ENCODE measurements at regions not wholly inside any gene's neighbourhood (a gene's known extent, or its start where the extent isn't known, plus 50 kb on each side); places are given as distances from the start of the nearest gene placed in this dataset.

DNA sequence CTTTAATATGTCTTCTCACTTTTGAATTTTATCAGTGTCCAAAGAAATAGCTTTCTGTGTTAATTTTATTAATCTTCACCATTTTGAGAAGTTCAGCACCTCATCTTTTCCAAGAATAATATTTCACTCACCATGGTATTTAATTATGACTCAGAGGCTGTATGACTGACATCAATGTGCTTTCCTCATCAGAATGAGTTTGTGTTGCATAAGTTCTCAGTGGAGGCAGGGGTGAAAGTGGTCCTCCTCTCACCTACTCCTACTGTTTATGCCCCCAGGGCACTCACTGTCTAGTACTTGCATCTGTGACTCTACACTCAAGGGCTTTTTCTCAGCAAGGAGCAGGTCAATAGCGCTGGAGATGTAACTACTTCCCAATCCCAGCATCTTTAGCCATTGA, 905.3 kb upstream of the INTU start:
- Mint-ChIP-seq H3K9me3 (no peaks in the 10 kb centered on the region), H3K36me3 (no peaks in the 10 kb centered on the region), H3K4me3 (no peak overlapping the region), H3K27me3 (no peaks in the 10 kb centered on the region), H3K4me1 (no peaks in the 10 kb centered on the region), H3K27ac (no peak overlapping the region)
- DNase-seq: no peak
- ATAC-seq (replicated peaks): no peak

DNA sequence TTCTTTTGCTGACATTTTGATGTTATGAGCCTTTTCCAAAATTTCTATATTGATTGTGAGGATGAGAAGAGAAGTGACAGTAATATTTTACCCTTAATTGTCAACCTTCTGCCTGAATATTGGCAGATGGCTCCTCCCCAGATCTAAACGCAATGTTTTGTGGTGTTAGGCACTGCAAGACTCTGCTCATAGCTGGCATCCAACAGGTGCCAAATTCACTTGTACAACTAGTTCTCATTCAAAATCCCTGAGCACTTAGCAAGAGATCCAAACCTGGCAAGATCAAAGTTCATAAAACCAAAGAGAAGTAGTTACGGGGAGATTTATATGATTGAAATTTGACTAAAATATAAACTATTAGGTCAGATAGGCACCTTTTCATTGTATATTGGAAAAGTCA, 901.7 kb upstream of the INTU start:
- Mint-ChIP-seq H3K27me3 (no peaks in the 10 kb centered on the region), H3K36me3 (no peaks in the 10 kb centered on the region), H3K4me1 (no peaks in the 10 kb centered on the region), H3K9me3 (no peaks in the 10 kb centered on the region), H3K27ac (no peak overlapping the region), H3K4me3 (no peak overlapping the region)
- DNase-seq (no peak), ATAC-seq (replicated peaks) (no peak)

DNA sequence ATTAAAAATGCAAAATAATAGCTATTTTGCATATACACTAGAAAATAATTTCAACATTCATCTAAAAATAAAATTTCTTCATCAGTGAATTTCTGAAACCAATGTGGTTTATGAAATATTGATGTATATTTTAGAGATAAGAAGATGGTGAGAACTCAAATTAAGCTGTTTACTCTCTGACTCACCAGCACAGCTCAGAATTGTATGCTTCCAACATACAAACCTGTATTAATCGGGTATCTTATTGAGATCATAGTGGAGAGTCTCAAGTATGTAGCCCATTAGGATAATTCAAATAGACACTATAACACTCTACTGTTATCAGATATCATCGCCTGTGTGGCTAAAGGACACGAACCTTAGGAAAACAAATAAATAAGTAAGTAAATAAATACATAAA, 899.5 kb upstream of the INTU start:
- Mint-ChIP-seq H3K27ac (no peak overlapping the region), H3K4me3 (no peak overlapping the region), H3K36me3 (no peaks in the 10 kb centered on the region), H3K4me1 (no peaks in the 10 kb centered on the region), H3K27me3 (no peaks in the 10 kb centered on the region), H3K9me3 (no peaks in the 10 kb centered on the region)
- no peak for ATAC-seq (replicated peaks)
- DNase-seq: no peak

DNA sequence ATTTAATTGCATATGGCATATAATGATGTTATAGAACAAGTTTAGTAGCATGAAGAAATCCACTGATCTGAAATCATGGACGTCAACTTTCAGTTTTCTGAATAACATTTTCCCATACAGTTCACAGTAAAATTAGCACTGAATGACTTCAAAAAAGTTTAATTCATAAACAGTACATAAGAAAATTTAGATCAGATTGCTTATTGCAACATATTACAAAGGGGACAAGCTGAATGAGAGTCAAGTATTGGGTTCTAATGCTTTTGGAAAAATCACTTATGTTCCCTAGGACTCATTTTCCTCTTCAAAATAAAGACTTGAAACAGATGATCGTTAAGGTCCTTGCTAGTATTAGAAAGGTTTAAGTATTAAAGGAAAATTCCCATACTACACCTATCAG, 898.3 kb upstream of the INTU start:
- no peak overlapping the region for H3K4me3 Mint-ChIP-seq
- no peak for DNase-seq
- no peaks in the 10 kb centered on the region for H3K4me1 Mint-ChIP-seq
- H3K27me3 Mint-ChIP-seq: no peaks in the 10 kb centered on the region
- no peaks in the 10 kb centered on the region for H3K36me3 Mint-ChIP-seq
- no peak for ATAC-seq (replicated peaks)
- no peak overlapping the region for H3K27ac Mint-ChIP-seq
- no peaks in the 10 kb centered on the region for H3K9me3 Mint-ChIP-seq

DNA sequence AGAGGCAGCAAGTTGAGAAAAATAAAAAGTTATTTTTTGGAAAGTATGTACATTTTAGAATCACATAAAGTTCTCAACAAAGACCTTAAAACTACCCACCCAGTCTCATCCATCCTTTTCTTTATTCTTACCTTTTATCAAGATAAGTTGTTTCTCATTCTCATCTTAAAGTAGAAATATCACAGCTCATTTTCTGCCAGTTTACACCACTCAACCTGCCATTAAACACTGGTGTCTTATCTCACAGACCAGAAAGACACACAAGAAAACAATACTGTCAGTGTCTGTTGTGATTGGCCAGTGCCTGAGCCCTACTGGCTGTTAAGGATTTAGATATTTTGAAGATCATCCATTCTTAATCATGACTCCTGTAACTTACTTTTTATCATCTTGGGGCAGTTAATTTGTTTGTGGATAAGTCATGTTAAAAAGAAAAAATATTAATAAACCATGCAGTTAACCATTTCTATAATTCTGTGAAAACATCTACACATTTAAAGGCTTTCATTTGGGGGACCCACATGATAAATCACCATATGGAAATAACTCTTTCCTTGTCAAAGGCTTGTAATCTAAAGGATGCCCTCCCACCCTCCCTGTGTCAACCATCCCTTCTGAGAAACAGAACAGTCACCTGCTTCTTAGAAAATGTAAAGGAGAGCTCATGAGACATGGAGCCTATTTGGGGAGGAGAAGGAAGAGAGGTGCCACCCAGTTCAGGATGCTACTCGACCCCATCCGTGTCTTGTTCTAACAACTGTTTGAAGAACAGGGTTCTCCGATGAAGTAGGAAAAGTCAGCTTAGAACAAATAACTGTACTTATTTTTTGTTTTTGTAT, 897.2 kb upstream of the INTU start:
- Mint-ChIP-seq H3K27ac (no peak overlapping the region), H3K4me3 (no peak overlapping the region), H3K4me1 (no peaks in the 10 kb centered on the region), H3K36me3 (no peaks in the 10 kb centered on the region), H3K27me3 (no peaks in the 10 kb centered on the region), H3K9me3 (peaks cover 0 to under 1% of the 10 kb centered on the region in 2 donors)
- ATAC-seq (replicated peaks): no peak
- no peak for DNase-seq

DNA sequence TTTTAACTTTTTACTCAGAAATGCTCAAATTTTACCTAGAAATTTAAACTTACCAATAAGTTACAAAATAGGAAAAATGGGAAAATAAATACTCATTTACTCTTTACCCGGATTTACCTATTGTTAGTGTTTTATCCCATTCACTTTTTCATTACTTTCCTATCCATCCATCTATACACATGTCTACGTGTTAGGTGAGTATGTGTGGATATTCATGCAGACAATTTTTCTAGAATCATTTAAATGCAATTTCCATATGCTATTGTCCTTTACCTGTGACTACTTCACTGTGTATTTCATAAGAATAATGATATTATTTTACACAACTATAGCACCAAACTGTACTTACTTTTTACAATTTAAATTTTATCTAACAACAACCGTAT, 896.6 kb upstream of the INTU start:
- H3K4me3 Mint-ChIP-seq: no peak overlapping the region
- ATAC-seq (replicated peaks): no peak
- DNase-seq: no peak
- H3K9me3 Mint-ChIP-seq: peaks cover 0 to 4% of the 10 kb centered on the region in 2 donors
- no peaks in the 10 kb centered on the region for H3K36me3 Mint-ChIP-seq
- no peak overlapping the region for H3K27ac Mint-ChIP-seq
- H3K27me3 Mint-ChIP-seq: no peaks in the 10 kb centered on the region
- H3K4me1 Mint-ChIP-seq: no peaks in the 10 kb centered on the region

DNA sequence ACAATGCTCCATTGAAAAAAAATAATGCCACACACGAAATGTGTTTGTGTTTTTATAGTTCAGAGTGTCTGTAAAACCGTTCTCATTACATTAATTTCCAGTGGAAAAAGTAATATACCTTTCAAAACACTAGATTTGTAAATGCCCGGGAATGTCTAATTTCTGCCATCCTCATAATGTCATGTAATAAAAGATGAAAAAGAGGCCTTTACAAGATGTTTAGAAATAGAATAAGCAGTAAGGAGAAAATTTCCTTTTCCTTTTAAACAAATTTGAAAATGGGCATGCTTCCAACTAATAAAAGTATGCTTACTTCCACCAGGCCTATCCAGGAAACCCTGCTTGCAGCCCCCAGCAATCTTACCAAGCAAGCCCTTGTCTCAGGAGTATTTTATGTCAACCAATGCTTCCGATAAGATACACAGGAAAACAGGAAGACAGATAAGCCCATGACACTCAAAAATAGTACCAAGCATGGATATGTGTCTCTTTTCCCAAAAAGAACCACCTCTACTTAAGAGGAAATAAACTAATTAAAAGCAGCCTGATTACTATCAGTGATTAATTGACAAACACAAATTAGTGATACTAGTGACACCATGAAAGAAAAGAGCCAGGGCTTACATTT, 894.7 kb upstream of the INTU start:
- ATAC-seq (replicated peaks): no peak
- H3K27ac Mint-ChIP-seq: no peak overlapping the region
- H3K27me3 Mint-ChIP-seq: no peaks in the 10 kb centered on the region
- no peaks in the 10 kb centered on the region for H3K36me3 Mint-ChIP-seq
- no peak for DNase-seq
- no peaks in the 10 kb centered on the region for H3K4me1 Mint-ChIP-seq
- peaks cover 1 to 4% of the 10 kb centered on the region in 2 donors for H3K9me3 Mint-ChIP-seq
- no peak overlapping the region for H3K4me3 Mint-ChIP-seq

DNA sequence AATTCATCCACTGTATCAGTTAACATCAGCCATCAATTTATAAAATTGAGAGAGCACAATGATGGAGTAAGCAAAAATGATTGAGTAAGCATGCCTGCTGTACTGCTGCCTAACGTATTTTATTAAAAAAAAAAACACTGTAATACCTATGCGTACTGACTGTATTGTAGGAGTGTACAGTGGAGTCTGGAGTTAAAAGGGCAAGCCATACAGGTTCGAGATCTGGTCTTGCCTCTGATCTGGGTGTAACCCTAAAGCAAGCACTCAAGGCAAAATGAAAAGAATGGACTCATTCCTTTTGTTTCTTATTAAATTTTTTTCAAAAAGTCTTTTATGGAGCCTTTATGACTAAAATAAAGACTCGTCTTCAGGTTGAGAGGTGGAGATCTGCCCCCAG, 894.2 kb upstream of the INTU start:
- H3K27ac Mint-ChIP-seq: no peak overlapping the region
- no peak overlapping the region for H3K4me3 Mint-ChIP-seq
- ATAC-seq (replicated peaks): no peak
- DNase-seq: no peak
- H3K36me3 Mint-ChIP-seq: no peaks in the 10 kb centered on the region
- H3K27me3 Mint-ChIP-seq: no peaks in the 10 kb centered on the region
- H3K4me1 Mint-ChIP-seq: no peaks in the 10 kb centered on the region
- peaks cover 1 to 5% of the 10 kb centered on the region in 2 donors for H3K9me3 Mint-ChIP-seq

DNA sequence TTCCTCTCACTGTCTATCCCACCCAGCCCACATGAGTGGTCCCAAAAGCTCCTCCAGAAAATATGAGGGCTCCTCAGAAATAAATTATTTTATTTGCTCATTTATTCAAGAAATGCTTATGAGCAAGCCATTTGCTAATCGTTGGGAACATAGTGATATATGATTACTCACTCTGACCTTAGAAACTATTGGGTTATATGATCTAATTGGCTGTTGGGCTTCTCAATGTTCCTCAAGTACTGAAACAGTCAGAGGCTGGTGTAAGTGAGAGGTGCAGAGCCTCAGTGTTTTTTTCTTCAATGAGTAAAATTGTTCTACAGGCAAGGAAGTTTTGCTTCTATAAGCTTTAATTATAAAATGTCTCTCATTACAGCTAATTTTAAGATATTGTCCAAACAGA, 893.8 kb upstream of the INTU start:
- H3K4me1 Mint-ChIP-seq: no peaks in the 10 kb centered on the region
- no peaks in the 10 kb centered on the region for H3K36me3 Mint-ChIP-seq
- H3K4me3 Mint-ChIP-seq: no peak overlapping the region
- no peak for ATAC-seq (replicated peaks)
- DNase-seq: no peak
- no peak overlapping the region for H3K27ac Mint-ChIP-seq
- H3K27me3 Mint-ChIP-seq: no peaks in the 10 kb centered on the region
- peaks cover 1 to 8% of the 10 kb centered on the region in 2 donors for H3K9me3 Mint-ChIP-seq

DNA sequence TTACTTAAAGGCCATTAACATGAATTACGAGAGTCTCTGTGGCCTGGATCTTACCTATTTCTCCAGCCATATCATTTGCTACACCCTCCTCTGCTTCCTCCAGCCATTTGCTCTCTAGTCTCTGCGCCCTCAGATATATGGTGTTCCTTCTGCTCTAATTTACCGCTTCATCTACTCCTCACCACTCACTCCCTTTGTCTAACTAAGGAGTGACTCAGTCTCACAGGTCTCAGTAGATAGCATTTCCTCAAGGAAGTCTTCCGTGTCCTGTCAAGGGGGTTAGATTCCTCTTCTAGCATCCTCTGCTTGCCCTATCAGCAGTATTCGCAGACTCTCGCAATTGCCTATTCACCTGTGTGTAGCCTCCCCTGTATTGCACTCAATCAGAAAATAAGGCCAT, 892.1 kb upstream of the INTU start:
- DNase-seq (no peak), ATAC-seq (replicated peaks) (no peak)
- Mint-ChIP-seq H3K27ac (no peak overlapping the region), H3K9me3 (peaks cover 2 to 10% of the 10 kb centered on the region in 2 donors), H3K4me3 (no peak overlapping the region), H3K36me3 (no peaks in the 10 kb centered on the region), H3K4me1 (no peaks in the 10 kb centered on the region), H3K27me3 (no peaks in the 10 kb centered on the region)

DNA sequence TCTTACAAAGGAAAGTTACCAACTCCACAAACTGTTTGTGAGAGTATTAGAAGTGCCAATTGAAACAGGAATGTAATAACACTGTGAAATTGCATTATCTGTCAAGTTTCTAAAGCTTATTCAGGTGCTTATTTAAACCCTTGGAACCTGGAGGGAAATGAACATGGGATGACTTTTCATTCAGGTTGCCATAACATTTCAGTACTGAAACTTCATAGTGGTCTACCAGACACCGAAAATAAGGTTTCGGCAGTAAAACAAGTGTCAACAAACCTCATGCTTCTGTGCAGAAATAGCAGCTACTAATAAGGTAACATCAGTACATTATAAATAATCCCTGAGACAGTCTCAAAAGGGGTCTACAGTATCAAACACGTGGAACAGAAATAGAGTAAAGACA, 890.7 kb upstream of the INTU start:
- Mint-ChIP-seq H3K4me3 (no peak overlapping the region), H3K27ac (no peak overlapping the region), H3K4me1 (no peaks in the 10 kb centered on the region), H3K9me3 (peaks cover 5 to 18% of the 10 kb centered on the region in 2 donors), H3K36me3 (no peaks in the 10 kb centered on the region), H3K27me3 (no peaks in the 10 kb centered on the region)
- DNase-seq (no peak), ATAC-seq (replicated peaks) (no peak)

DNA sequence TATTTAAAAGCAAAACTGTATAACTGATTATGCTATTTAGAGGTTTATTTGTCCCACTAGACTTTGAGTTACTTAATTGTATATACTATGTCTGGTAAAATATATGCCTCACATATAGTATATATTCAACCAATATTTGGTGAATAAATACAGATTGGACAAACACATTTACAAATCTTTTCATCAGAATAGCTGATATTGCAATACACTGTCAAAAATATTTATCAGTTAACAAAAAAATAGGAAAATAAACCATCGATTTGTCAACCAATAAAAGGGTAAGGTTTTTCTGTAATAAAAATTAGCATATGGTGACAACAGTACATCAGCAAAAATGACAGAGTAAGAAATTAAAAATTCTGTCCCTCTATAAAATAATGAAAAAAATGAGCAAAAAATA, 889.9 kb upstream of the INTU start:
- ATAC-seq (replicated peaks) (no peak), DNase-seq (no peak)
- Mint-ChIP-seq H3K4me1 (no peaks in the 10 kb centered on the region), H3K27ac (no peak overlapping the region), H3K36me3 (no peaks in the 10 kb centered on the region), H3K9me3 (peaks cover 5 to 18% of the 10 kb centered on the region in 2 donors), H3K27me3 (no peaks in the 10 kb centered on the region), H3K4me3 (no peak overlapping the region)

DNA sequence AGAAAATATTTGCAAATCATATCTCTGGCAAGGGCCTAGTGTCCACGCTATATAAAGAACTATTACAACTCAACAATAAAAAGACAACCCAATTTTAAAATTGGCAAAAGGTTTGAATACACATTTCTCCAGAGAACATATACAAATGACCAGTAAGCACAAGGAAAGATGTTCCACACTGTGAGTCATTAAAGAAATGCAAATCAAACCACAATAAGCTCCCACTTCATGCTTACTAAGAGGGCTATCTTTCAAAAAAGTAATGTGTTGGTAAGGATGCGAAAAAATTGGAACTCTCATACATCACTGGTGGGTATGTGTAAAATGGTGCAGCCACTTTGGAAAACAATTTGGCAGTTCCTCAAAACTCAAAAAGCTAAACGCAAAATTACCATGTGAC, 884.0 kb upstream of the INTU start:
- ATAC-seq (replicated peaks) (no peak), DNase-seq (no peak)
- no peaks in the 10 kb centered on the region for H3K27me3 Mint-ChIP-seq
- H3K4me3 Mint-ChIP-seq: no peak overlapping the region
- H3K27ac Mint-ChIP-seq: no peak overlapping the region
- H3K4me1 Mint-ChIP-seq: no peaks in the 10 kb centered on the region
- peaks cover 4 to 11% of the 10 kb centered on the region in 2 donors for H3K9me3 Mint-ChIP-seq
- no peaks in the 10 kb centered on the region for H3K36me3 Mint-ChIP-seq

DNA sequence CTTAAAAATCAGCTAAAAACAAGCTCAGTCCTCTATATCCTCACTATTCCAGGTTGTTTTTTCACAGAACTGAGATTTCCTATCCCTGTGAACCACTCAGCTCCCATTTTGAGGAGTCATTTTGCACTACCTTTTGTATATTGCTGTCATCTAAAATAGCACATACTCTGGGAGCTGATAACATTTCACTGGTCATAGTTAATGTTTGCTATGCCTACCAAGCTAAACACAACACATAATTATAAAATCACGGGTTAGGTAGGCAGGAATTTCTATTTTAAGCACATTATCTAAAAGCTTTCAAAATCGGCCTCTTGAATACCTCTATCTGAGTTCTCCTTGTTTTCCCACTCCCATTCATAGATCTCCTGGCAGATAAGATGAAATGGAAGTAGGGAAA, 882.0 kb upstream of the INTU start:
- no peak for ATAC-seq (replicated peaks)
- H3K27ac Mint-ChIP-seq: no peak overlapping the region
- DNase-seq: no peak
- H3K27me3 Mint-ChIP-seq: no peaks in the 10 kb centered on the region
- H3K4me3 Mint-ChIP-seq: no peak overlapping the region
- no peaks in the 10 kb centered on the region for H3K36me3 Mint-ChIP-seq
- H3K9me3 Mint-ChIP-seq: peaks cover 3 to 8% of the 10 kb centered on the region in 2 donors
- no peaks in the 10 kb centered on the region for H3K4me1 Mint-ChIP-seq

DNA sequence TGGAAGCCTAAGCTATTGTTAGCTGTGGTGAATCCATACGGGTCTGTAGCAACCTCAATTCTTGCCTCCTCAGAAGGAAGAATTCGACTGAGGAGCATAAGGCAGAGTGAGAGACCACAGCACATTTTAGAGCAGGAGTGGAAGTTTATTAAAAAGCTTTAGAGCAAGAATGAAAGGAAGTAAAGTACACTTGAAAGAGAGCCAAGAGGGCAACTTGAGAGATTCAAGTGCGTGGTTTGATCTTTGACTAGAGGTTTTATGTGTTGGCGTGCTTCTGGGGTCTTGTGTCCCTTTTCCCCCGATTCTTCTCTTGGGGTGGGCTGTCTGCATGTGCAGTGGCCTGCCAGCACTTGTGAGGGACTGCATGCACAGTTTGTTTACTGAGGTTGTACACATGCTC, 880.6 kb upstream of the INTU start:
- DNase-seq: no peak
- H3K4me3 Mint-ChIP-seq: no peak overlapping the region
- H3K9me3 Mint-ChIP-seq: no peaks in the 10 kb centered on the region
- H3K27me3 Mint-ChIP-seq: no peaks in the 10 kb centered on the region
- ATAC-seq (replicated peaks): no peak
- no peaks in the 10 kb centered on the region for H3K36me3 Mint-ChIP-seq
- H3K4me1 Mint-ChIP-seq: no peaks in the 10 kb centered on the region
- H3K27ac Mint-ChIP-seq: no peak overlapping the region
